ENCODE measurements at regions not wholly inside any gene's neighbourhood (a gene's known extent, or its start where the extent isn't known, plus 50 kb on each side); places are given as distances from the start of the nearest gene placed in this dataset.

- Histone ChIP-seq H3K23me2 (ENCODE audit: low read depth, low read length) (no peaks in the 10 kb centered on the region), H3K36me3 (ENCODE audit: control insufficient read depth in 2 of 4, insufficient read depth in 4 of 4, low read length in 3 of 4) (no peaks in the 10 kb centered on the region), H4K91ac (replicated peaks; ENCODE audit: insufficient read length, low read length) (no peak overlapping the region), H3K14ac (ENCODE audit: insufficient read length) (no peak overlapping the region), H2BK12ac (ENCODE audit: low read depth, low read length) (no peak overlapping the region), H3K23ac (ENCODE audit: insufficient read length) (no peak overlapping the region), H2AK5ac (ENCODE audit: low read depth, low read length) (no peak overlapping the region), H3K27me3 (replicated peaks in 1 of 4; ENCODE audit: control insufficient read depth in 3 of 4, extremely low read depth in 1 of 4, insufficient read depth in 3 of 4, low read length in 3 of 4) (no peaks in the 10 kb centered on the region), H3K18ac (ENCODE audit: extremely low read depth, low read length) (no peak overlapping the region), H4K5ac (ENCODE audit: insufficient read length, low read depth, low read length) (no peak overlapping the region), H3K79me2 (ENCODE audit: control insufficient read depth in 1 of 2, insufficient read depth in 2 of 2, low read length in 2 of 2) (no peaks in the 10 kb centered on the region), H3K9ac (replicated peaks in 1 of 4; ENCODE audit: extremely low read depth in 1 of 4, low read depth in 3 of 4, low read length in 3 of 4) (no peak overlapping the region), H3K56ac (replicated peaks; ENCODE audit: insufficient read length, low read depth, low read length) (no peak overlapping the region), H2AFZ (ENCODE audit: low read length) (no peak overlapping the region), H3K79me1 (ENCODE audit: low read depth, low read length) (no peaks in the 10 kb centered on the region), H4K8ac (ENCODE audit: extremely low read depth, insufficient read depth, low read length) (no peak overlapping the region), H2BK120ac (replicated peaks; ENCODE audit: low read depth, low read length) (no peak overlapping the region), H3K9me3 (ENCODE audit: insufficient read depth in 2 of 2, low read depth in 1 of 2, low read length in 1 of 2) (0 out of 4 replicates have a peak, but pooled peaks cover 0 to 3% of the 10 kb centered on the region in 2 experiments), H2BK5ac (ENCODE audit: low read depth, low read length) (no peak overlapping the region), H3K4ac (replicated peaks; ENCODE audit: insufficient read length, low read depth, low read length) (no peak overlapping the region), H3K4me1 (replicated peaks in 1 of 4; ENCODE audit: control insufficient read depth in 3 of 4, insufficient read depth in 4 of 4, low read length in 3 of 4) (no peaks in the 10 kb centered on the region), H2BK20ac (ENCODE audit: low read length) (no peak overlapping the region), H3K4me2 (ENCODE audit: insufficient read depth in 1 of 2, low read depth in 2 of 2, low read length in 2 of 2) (no peak overlapping the region), H4K20me1 (replicated peaks in 1 of 2; ENCODE audit: control insufficient read depth in 1 of 2, insufficient read depth in 2 of 2, low read length in 2 of 2) (no peaks in the 10 kb centered on the region), H3K27ac (ENCODE audit: low read depth, low read length) (no peak overlapping the region), H3K4me3 (ENCODE audit: extremely low read depth in 1 of 4, insufficient read depth in 2 of 4, low read depth in 3 of 4, low read length in 4 of 4) (no peak overlapping the region), H2BK15ac (ENCODE audit: low read length) (no peak overlapping the region)
- ChIA-PET CTCF (ENCODE audit: partially characterized antibody) (interaction anchor here (0.6 to 1.7 kb wide), 3 partner anchors 297 to 1209 kb away, joined by 3 to 7 read pairs (median 4); no protein-coding TSS in a partner anchor), POLR2A (ENCODE audit: partially characterized antibody) (no interaction called here)
- DNase-seq (ENCODE audit: low read depth in 1 of 2, low spot score in 2 of 2), result no peak
- TF ChIP-seq BCL11A (IDR thresholded peaks at IDR 0.05; ENCODE audit: low read depth in 2 of 2, low read length in 2 of 2), result no peak
- TF ChIP-seq HDAC6 (IDR thresholded peaks at IDR 0.05; ENCODE audit: low read depth, low read length), result no peak
- no peak for TF ChIP-seq E2F6 (IDR thresholded peaks at IDR 0.05)
- WGBS, 2 experiments (ENCODE audit: extremely low coverage in 1 of 2, insufficient coverage in 1 of 2, insufficient read length in 1 of 2, insufficient replicate concordance in 2 of 2, low coverage in 1 of 2, low lambda C conversion rate in 2 of 2, missing lambda C conversion rate in 1 of 2), result 96% methylated on average over 25 of the region's 25 CpGs; no CpG with 5 or more reads in 1 of the 2 experiments
- no peak for FAIRE-seq
Measured at GRCh38 chr18:67215686-67216085, 300.8 kb downstream of the DSEL start.

Data from H1 (cell line).